H9 (cell line): ENCODE measurements at regions not wholly inside any gene's neighbourhood (a gene's known extent, or its start where the extent isn't known, plus 50 kb on each side); places are given as distances from the start of the nearest gene placed in this dataset.

Experiments used
- DNase-seq: peaks from one replicate; pipeline ENCODE4 v3.0.0-alpha.2; 2017
- H2AFZ ChIP-seq: one replicate; pipeline ENCODE4 v1.6.1; 2013; ENCODE audit warnings: mild to moderate bottlenecking, low read length, control low read depth, moderate library complexity
- H2AK5ac ChIP-seq: 2 replicates; pipeline ENCODE4 v1.6.1; 2013; ENCODE audit warnings: low read length, control low read depth, mixed read lengths; ENCODE audit not compliant: insufficient read length
- H2BK120ac ChIP-seq: one replicate; pipeline ENCODE4 v1.6.1; 2013; ENCODE audit warnings: low read depth, mild to moderate bottlenecking, low read length, control low read depth, inconsistent platforms; ENCODE audit not compliant: poor library complexity, severe bottlenecking
- H2BK12ac ChIP-seq: 2 replicates; pipeline ENCODE4 v1.6.1; 2013; ENCODE audit warnings: low read length, control low read depth, mixed read lengths, low read depth; ENCODE audit not compliant: insufficient read length
- H2BK15ac ChIP-seq: 2 replicates; pipeline ENCODE4 v1.6.1; 2013; ENCODE audit warnings: low read depth, low read length, control low read depth
- H2BK20ac ChIP-seq: one replicate; pipeline ENCODE4 v1.6.1; 2013; ENCODE audit warnings: low read depth, mild to moderate bottlenecking, low read length, control low read depth, inconsistent platforms; ENCODE audit not compliant: poor library complexity, severe bottlenecking
- H2BK5ac ChIP-seq: 2 replicates; pipeline ENCODE4 v1.6.1; 2013; ENCODE audit warnings: low read length, control low read depth, mixed read lengths; ENCODE audit not compliant: insufficient read length
- H3K14ac ChIP-seq: 2 replicates; pipeline ENCODE4 v1.6.1; 2013; ENCODE audit warnings: low read length, control low read depth; ENCODE audit not compliant: insufficient read depth
- H3K18ac ChIP-seq: 2 replicates; pipeline ENCODE4 v1.6.1; 2013; ENCODE audit warnings: low read depth, mild to moderate bottlenecking, mixed read lengths, low read length, control low read depth; ENCODE audit not compliant: insufficient read length
- H3K23ac ChIP-seq: 2 replicates; pipeline ENCODE4 v1.6.1; 2013; ENCODE audit warnings: low read length, control low read depth, mixed read lengths, low read depth; ENCODE audit not compliant: insufficient read length
- H3K23me2 ChIP-seq: 2 replicates; pipeline ENCODE4 v1.6.1; 2013; ENCODE audit warnings: low read depth, mild to moderate bottlenecking, mixed read lengths, low read length, control low read depth; ENCODE audit not compliant: insufficient read length, poor library complexity, severe bottlenecking
- H3K27ac ChIP-seq: 2 replicates; pipeline ENCODE4 v1.5.1; 2013; ENCODE audit warnings: low read length, control low read depth, mixed read lengths, low read depth; ENCODE audit not compliant: insufficient read length
- H3K27me3 ChIP-seq: 2 replicates; pipeline ENCODE4 v1.6.1; 2013; ENCODE audit warnings: low read length, control low read depth, inconsistent platforms; ENCODE audit not compliant: insufficient read depth
- H3K4ac ChIP-seq: 2 replicates; pipeline ENCODE4 v1.6.1; 2013; ENCODE audit warnings: low read depth, mild to moderate bottlenecking, control low read depth, inconsistent platforms, low read length, moderate library complexity
- H3K4me1 ChIP-seq: 2 replicates; pipeline ENCODE4 v1.6.1; 2013; ENCODE audit warnings: low read length, control low read depth, inconsistent platforms; ENCODE audit not compliant: insufficient read depth
- H3K4me2 ChIP-seq: 2 replicates; pipeline ENCODE4 v1.6.1; 2013; ENCODE audit warnings: low read length, control low read depth, mixed read lengths; ENCODE audit not compliant: insufficient read length, insufficient read depth
- H3K56ac ChIP-seq: 2 replicates; pipeline ENCODE4 v1.6.1; 2013; ENCODE audit warnings: low read depth, mild to moderate bottlenecking, mixed read lengths, low read length, control low read depth; ENCODE audit not compliant: insufficient read length
- H3K79me1 ChIP-seq: 2 replicates; pipeline ENCODE4 v1.6.1; 2013; ENCODE audit warnings: low read depth, mild to moderate bottlenecking, moderate library complexity, low read length, control low read depth, inconsistent platforms; ENCODE audit not compliant: insufficient read depth, poor library complexity, severe bottlenecking
- H3K79me2 ChIP-seq: 2 replicates; pipeline ENCODE4 v1.6.1; 2013; ENCODE audit warnings: low read length, control low read depth, inconsistent platforms; ENCODE audit not compliant: insufficient read depth
- H3K9ac ChIP-seq: 2 replicates; pipeline ENCODE4 v1.6.1; 2013; ENCODE audit warnings: low read length, control low read depth, mixed read lengths; ENCODE audit not compliant: insufficient read length; ENCODE audit errors: extremely low read depth
- H3K9me3 ChIP-seq: one replicate; pipeline ENCODE4 v1.6.1; 2013; ENCODE audit warnings: low read depth, low read length, inconsistent platforms; ENCODE audit not compliant: control insufficient read depth
- H3T11ph ChIP-seq: one replicate; pipeline ENCODE4 v1.6.1; 2013; ENCODE audit warnings: mild to moderate bottlenecking, low read length, control low read depth, inconsistent platforms
- H4K20me1 ChIP-seq: one replicate; pipeline ENCODE4 v1.6.1; 2013; ENCODE audit not compliant: control insufficient read depth, insufficient read length, insufficient read depth
- H4K5ac ChIP-seq: 2 replicates; pipeline ENCODE4 v1.6.1; 2013; ENCODE audit warnings: low read depth, mild to moderate bottlenecking, mixed read lengths, low read length, control low read depth; ENCODE audit not compliant: insufficient read length
- H4K8ac ChIP-seq: replicated peaks from 2 replicates; pipeline ENCODE4 v1.6.1; 2013; ENCODE audit warnings: low read length, control low read depth, mixed read lengths, low read depth; ENCODE audit not compliant: insufficient read length
- H4K91ac ChIP-seq: 2 replicates; pipeline ENCODE4 v1.6.1; 2013; ENCODE audit warnings: low read depth, mild to moderate bottlenecking, moderate library complexity, mixed read lengths, low read length, control low read depth; ENCODE audit not compliant: insufficient read length
- H3K27ac Mint-ChIP-seq, 3 experiments: 2 replicates in 2 of 3; 3 replicates in 1 of 3; pipeline ENCODE4 v1.8.0; 2020 to 2021; ENCODE audit warnings: mixed read lengths in 3 of 3, mild to moderate bottlenecking in 1 of 3, moderate library complexity in 1 of 3
- H3K27me3 Mint-ChIP-seq: 2 replicates; pipeline ENCODE4 v1.8.0; 2021; ENCODE audit warnings: low read depth, mild to moderate bottlenecking, moderate library complexity, mixed read lengths
- H3K36me3 Mint-ChIP-seq, 3 experiments: 2 replicates in 2 of 3; 3 replicates in 1 of 3; pipeline ENCODE4 v1.8.0; 2020 to 2021; ENCODE audit warnings: low read depth in 3 of 3, mixed read lengths in 3 of 3; ENCODE audit not compliant: insufficient read depth in 1 of 3
- H3K4me1 Mint-ChIP-seq, 2 experiments: 2 replicates each; pipeline ENCODE4 v1.8.0; 2020; ENCODE audit warnings: mixed read lengths in 2 of 2
- H3K4me3 Mint-ChIP-seq, 2 experiments: 2 replicates in 1 of 2; 3 replicates in 1 of 2; pipeline ENCODE4 v1.8.0; 2020 to 2021; ENCODE audit warnings: mild to moderate bottlenecking in 2 of 2, mixed read lengths in 2 of 2, moderate library complexity in 1 of 2
- H3K9me3 Mint-ChIP-seq, 2 experiments: 2 replicates in 1 of 2; 3 replicates in 1 of 2; pipeline ENCODE4 v1.8.0; 2020; ENCODE audit warnings: mild to moderate bottlenecking in 2 of 2, mixed read lengths in 2 of 2, moderate library complexity in 1 of 2
- WGBS: extraction: QIAGEN DNeasy Blood & Tissue Kit; methylation state at CpG from one replicate; pipeline ENCODE4 v1.1.7; 2013; ENCODE audit warnings: missing lambda C conversion rate, low lambda C conversion rate, mixed read lengths; ENCODE audit not compliant: insufficient read length; ENCODE audit errors: extremely low coverage; 5-methylcytosine and 5-hydroxymethylcytosine counted together
- TF ChIP-seq, protein P1 (sequence below): fragments of 200-600 bp; sonication (generic); conservative IDR thresholded peaks from 3 replicates; pipeline ENCODE4 v1.8.0; 2021; ENCODE audit warnings: antibody characterized with exemption, mild to moderate bottlenecking

DNA sequence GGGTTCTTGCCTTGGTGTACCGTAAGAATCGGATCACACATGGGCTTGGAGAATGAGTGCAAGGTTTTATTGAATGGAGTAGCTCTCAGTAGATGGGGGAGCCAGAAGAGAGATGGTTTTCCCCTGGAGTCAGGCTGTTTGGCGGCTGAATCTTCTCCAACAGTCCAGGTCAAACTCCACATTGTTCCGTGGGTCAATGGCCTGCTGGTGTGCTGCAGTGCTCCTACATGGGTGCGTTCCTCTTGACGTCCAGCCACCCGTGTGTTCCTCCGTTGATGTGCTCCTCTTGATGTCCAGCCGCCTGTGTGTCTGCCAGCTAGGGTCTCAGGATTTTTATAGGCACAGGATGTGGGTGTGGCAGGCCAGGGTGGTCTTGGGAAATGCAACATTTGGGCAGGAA, 69.3 kb upstream of the AGBL1 start:
- H2BK5ac ChIP-seq, result no peak overlapping the region
- no peaks in the 10 kb centered on the region for H3K27me3 ChIP-seq
- no peaks in the 10 kb centered on the region for H3K23me2 ChIP-seq
- Mint-ChIP-seq H3K4me3 (no peak overlapping the region), H3K4me1 (no peaks in the 10 kb centered on the region), H3K27me3 (no peaks in the 10 kb centered on the region; the same call in 1 of the 2 replicates), H3K9me3 (no peaks in the 10 kb centered on the region; a peak in 1 of 5 replicates), H3K36me3 (no peaks in the 10 kb centered on the region), H3K27ac (no peak overlapping the region)
- TF ChIP-seq, protein P1, sequence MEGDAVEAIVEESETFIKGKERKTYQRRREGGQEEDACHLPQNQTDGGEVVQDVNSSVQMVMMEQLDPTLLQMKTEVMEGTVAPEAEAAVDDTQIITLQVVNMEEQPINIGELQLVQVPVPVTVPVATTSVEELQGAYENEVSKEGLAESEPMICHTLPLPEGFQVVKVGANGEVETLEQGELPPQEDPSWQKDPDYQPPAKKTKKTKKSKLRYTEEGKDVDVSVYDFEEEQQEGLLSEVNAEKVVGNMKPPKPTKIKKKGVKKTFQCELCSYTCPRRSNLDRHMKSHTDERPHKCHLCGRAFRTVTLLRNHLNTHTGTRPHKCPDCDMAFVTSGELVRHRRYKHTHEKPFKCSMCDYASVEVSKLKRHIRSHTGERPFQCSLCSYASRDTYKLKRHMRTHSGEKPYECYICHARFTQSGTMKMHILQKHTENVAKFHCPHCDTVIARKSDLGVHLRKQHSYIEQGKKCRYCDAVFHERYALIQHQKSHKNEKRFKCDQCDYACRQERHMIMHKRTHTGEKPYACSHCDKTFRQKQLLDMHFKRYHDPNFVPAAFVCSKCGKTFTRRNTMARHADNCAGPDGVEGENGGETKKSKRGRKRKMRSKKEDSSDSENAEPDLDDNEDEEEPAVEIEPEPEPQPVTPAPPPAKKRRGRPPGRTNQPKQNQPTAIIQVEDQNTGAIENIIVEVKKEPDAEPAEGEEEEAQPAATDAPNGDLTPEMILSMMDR, result no peak
- no CpG with 5 or more reads among the region's 9 CpGs for WGBS
- no peak overlapping the region for H2BK12ac ChIP-seq
- H3K18ac ChIP-seq, result no peak overlapping the region
- no peaks in the 10 kb centered on the region for H3K79me1 ChIP-seq
- no peak overlapping the region for H2BK15ac ChIP-seq
- H3K27ac ChIP-seq, result no peak overlapping the region
- H3T11ph ChIP-seq, result no peak overlapping the region
- H4K8ac ChIP-seq, result no peak overlapping the region
- no peak overlapping the region for H2BK20ac ChIP-seq
- no peak overlapping the region for H2AFZ ChIP-seq
- no peak overlapping the region for H3K4me2 ChIP-seq
- no peaks in the 10 kb centered on the region for H4K20me1 ChIP-seq
- H2BK120ac ChIP-seq, result no peak overlapping the region
- H3K4me1 ChIP-seq, result no peaks in the 10 kb centered on the region
- H2AK5ac ChIP-seq, result no peak overlapping the region
- no peaks in the 10 kb centered on the region for H3K79me2 ChIP-seq
- no peak overlapping the region for H3K14ac ChIP-seq
- H4K91ac ChIP-seq, result no peak overlapping the region
- H3K23ac ChIP-seq, result no peak overlapping the region
- H3K9me3 ChIP-seq, result no peaks in the 10 kb centered on the region
- no peak overlapping the region for H3K9ac ChIP-seq
- DNase-seq, result no peak
- no peak overlapping the region for H4K5ac ChIP-seq
- no peak overlapping the region for H3K4ac ChIP-seq
- H3K56ac ChIP-seq, result no peak overlapping the region
